8988T (cell line): ENCODE measurements at regions not wholly inside any gene's neighbourhood (a gene's known extent, or its start where the extent isn't known, plus 50 kb on each side); places are given as distances from the start of the nearest gene placed in this dataset.

ENCODE experiments used
- DNase-seq: peaks from one replicate; pipeline ENCODE4 v3.0.0; 2011

GRCh38 chr14:101462726-101463565 lies 98.3 kb upstream of the DIO3 start:
- no peak for DNase-seq

- DNase-seq: no peak
These were observed 97.6 kb upstream of the DIO3 start for GRCh38 chr14:101463566-101464171.

- no peak for DNase-seq
These were observed 96.8 kb upstream of the DIO3 start for GRCh38 chr14:101464310-101464983.

- no peak for DNase-seq
These were observed 96.1 kb upstream of the DIO3 start for GRCh38 chr14:101464984-101465794.

- no peak for DNase-seq
These were observed 95.4 kb upstream of the DIO3 start for GRCh38 chr14:101465795-101466448.

GRCh38 chr14:101466456-101467180 lies 94.7 kb upstream of the DIO3 start:
- DNase-seq: no peak

GRCh38 chr14:101467181-101467926 lies 93.9 kb upstream of the DIO3 start:
- no peak for DNase-seq

- no peak for DNase-seq
These were observed 91.7 kb upstream of the DIO3 start for GRCh38 chr14:101469382-101470247.

- no peak for DNase-seq
These were observed 91.0 kb upstream of the DIO3 start for GRCh38 chr14:101470266-101470665.

GRCh38 chr14:101471723-101472517 lies 89.4 kb upstream of the DIO3 start:
- no peak for DNase-seq

- no peak for DNase-seq
These were observed 88.8 kb upstream of the DIO3 start for GRCh38 chr14:101472518-101472849.

GRCh38 chr14:101473045-101473729 lies 88.1 kb upstream of the DIO3 start:
- no peak for DNase-seq

GRCh38 chr14:101473795-101474562 lies 87.3 kb upstream of the DIO3 start:
- DNase-seq: no peak

- no peak for DNase-seq
These were observed 86.5 kb upstream of the DIO3 start for GRCh38 chr14:101474563-101475455.

- DNase-seq: no peak
These were observed 85.6 kb upstream of the DIO3 start for GRCh38 chr14:101475456-101476257.
